Posterior vena cava (tissue), 2 donors: ENCODE measurements at regions not wholly inside any gene's neighbourhood (a gene's known extent, or its start where the extent isn't known, plus 50 kb on each side); places are given as distances from the start of the nearest gene placed in this dataset.
A peak's percentile ranks its signal among the peaks of the same experiment; 100 is the strongest.

Source experiments
- DNase-seq: peaks from one replicate; pipeline ENCODE4 v3.0.0-alpha.2; 2020; ENCODE audit warnings: low spot score
- intact Hi-C, 2 donors: fragments of 100-400 bp; cut with DNase I; formaldehyde crosslinking; loops; one replicate each; pipeline versions ENCODE4 v1.14.1 to v1.14.2; 2022 to 2023
- donor health status: DM: yes; HTN: yes; CAD: no.
- donor health status: DM: yes; HTN: yes; CAD: no.

- DNase-seq: peak; percentile 56
- intact Hi-C loops: no loop called here
Measured at GRCh38 chr11:134655189-134655989, 243.3 kb upstream of the B3GAT1 start.

- intact Hi-C loops: no loop called here
- DNase-seq: no peak
Measured at GRCh38 chr11:134654161-134654915, 242.3 kb upstream of the B3GAT1 start.

- intact Hi-C loops: no loop called here
- DNase-seq: no peak
Measured at GRCh38 chr11:134652586-134653255, 240.7 kb upstream of the B3GAT1 start.

GRCh38 chr11:134647066-134647743 lies 235.2 kb upstream of the B3GAT1 start:
- intact Hi-C loops: no loop called here
- no peak for DNase-seq

GRCh38 chr11:134646561-134646960 lies 234.5 kb upstream of the B3GAT1 start:
- DNase-seq: no peak
- intact Hi-C loops: no loop called here

GRCh38 chr11:134645576-134645975 lies 233.5 kb upstream of the B3GAT1 start:
- no peak for DNase-seq
- intact Hi-C loops: no loop called here

GRCh38 chr11:134644476-134645456 lies 232.7 kb upstream of the B3GAT1 start:
- intact Hi-C loops: no loop called here
- no peak for DNase-seq

GRCh38 chr11:134643115-134644012 lies 231.3 kb upstream of the B3GAT1 start:
- no peak for DNase-seq
- intact Hi-C loops: no loop called here

GRCh38 chr11:134642206-134642605 lies 230.2 kb upstream of the B3GAT1 start:
- no peak for DNase-seq
- intact Hi-C loops: no loop called here

GRCh38 chr11:134640971-134641968 lies 229.2 kb upstream of the B3GAT1 start:
- intact Hi-C loops: no loop called here
- no peak for DNase-seq

GRCh38 chr11:134640536-134640935 lies 228.5 kb upstream of the B3GAT1 start:
- DNase-seq: no peak
- intact Hi-C loops: no loop called here

GRCh38 chr11:134639586-134640330 lies 227.7 kb upstream of the B3GAT1 start:
- intact Hi-C loops: no loop called here

GRCh38 chr11:134638796-134639430 lies 226.9 kb upstream of the B3GAT1 start:
- DNase-seq: no peak
- intact Hi-C loops: no loop called here

More at GRCh38 chr11:134639586-134640330, 227.7 kb upstream of the B3GAT1 start:
- DNase-seq: no peak

- intact Hi-C loops: no loop called here
- DNase-seq: no peak
Measured at GRCh38 chr11:134637091-134638015, 225.3 kb upstream of the B3GAT1 start.
